ENCODE measurements at regions not wholly inside any gene's neighbourhood (a gene's known extent, or its start where the extent isn't known, plus 50 kb on each side); places are given as distances from the start of the nearest gene placed in this dataset.

DNA sequence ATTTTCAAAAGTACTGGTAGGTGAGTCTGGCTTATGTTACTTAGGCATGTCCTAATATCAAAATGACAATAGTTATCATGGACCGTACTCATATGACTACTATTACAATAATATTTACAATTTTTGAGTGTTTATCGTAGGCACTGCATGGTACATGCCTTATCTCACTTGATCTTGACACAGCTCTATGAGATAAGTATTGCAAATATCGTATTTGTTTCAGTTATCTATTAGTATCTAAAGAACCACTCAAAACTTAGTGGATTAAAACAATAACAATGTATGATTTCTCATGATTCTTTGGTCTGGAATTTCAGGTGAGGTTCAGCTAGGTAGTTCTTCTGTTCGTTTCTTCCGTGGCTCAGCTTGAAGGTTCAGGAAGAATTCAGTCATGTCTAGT is 59.7 kb upstream of the XCR1 start:
- no peak overlapping the region for H4K91ac ChIP-seq (ENCODE audit: insufficient read length, low read depth, low read length)
- WGBS (ENCODE audit: extremely low coverage, insufficient read length, low lambda C conversion rate) = no CpG with 5 or more reads among the region's 5 CpGs
- H3K9me3 Mint-ChIP-seq = no peaks in the 10 kb centered on the region
- H3K56ac ChIP-seq (ENCODE audit: insufficient read length, low read depth, low read length) = no peak overlapping the region
- no peaks in the 10 kb centered on the region for H3K79me2 ChIP-seq (ENCODE audit: insufficient read depth, low read length)
- no peaks in the 10 kb centered on the region for H3K23me2 ChIP-seq (ENCODE audit: insufficient read length, low read depth, low read length, poor library complexity, severe bottlenecking)
- H3K36me3 Mint-ChIP-seq (ENCODE audit: insufficient read depth in 1 of 3, low read depth in 3 of 3) = no peaks in the 10 kb centered on the region
- no peaks in the 10 kb centered on the region for H3K79me1 ChIP-seq (ENCODE audit: insufficient read depth, low read depth, low read length, poor library complexity, severe bottlenecking)
- no peak for DNase-seq
- no peaks in the 10 kb centered on the region; the same call in 1 of the 2 replicates for H3K27me3 Mint-ChIP-seq (ENCODE audit: low read depth)
- H2BK5ac ChIP-seq (ENCODE audit: insufficient read length, low read length) = no peak overlapping the region
- H3K27ac Mint-ChIP-seq = no peak overlapping the region
- H3K18ac ChIP-seq (ENCODE audit: insufficient read length, low read depth, low read length) = no peak overlapping the region
- H3K9ac ChIP-seq (ENCODE audit: extremely low read depth, insufficient read length, low read length) = no peak overlapping the region
- no peak overlapping the region for H3K4me2 ChIP-seq (ENCODE audit: insufficient read depth, insufficient read length, low read length)
- H3K4me1 ChIP-seq (ENCODE audit: insufficient read depth, low read length) = no peaks in the 10 kb centered on the region; the same call in 1 of the 2 replicates
- no peak overlapping the region for H2AFZ ChIP-seq (ENCODE audit: low read length)
- TF ChIP-seq, protein P1, sequence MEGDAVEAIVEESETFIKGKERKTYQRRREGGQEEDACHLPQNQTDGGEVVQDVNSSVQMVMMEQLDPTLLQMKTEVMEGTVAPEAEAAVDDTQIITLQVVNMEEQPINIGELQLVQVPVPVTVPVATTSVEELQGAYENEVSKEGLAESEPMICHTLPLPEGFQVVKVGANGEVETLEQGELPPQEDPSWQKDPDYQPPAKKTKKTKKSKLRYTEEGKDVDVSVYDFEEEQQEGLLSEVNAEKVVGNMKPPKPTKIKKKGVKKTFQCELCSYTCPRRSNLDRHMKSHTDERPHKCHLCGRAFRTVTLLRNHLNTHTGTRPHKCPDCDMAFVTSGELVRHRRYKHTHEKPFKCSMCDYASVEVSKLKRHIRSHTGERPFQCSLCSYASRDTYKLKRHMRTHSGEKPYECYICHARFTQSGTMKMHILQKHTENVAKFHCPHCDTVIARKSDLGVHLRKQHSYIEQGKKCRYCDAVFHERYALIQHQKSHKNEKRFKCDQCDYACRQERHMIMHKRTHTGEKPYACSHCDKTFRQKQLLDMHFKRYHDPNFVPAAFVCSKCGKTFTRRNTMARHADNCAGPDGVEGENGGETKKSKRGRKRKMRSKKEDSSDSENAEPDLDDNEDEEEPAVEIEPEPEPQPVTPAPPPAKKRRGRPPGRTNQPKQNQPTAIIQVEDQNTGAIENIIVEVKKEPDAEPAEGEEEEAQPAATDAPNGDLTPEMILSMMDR (conservative IDR thresholded peaks at IDR 0.05) = no peak
- H3K4me1 Mint-ChIP-seq = peaks cover 6% of the 10 kb centered on the region in 2 experiments
- no peak overlapping the region for H4K5ac ChIP-seq (ENCODE audit: insufficient read length, low read depth, low read length)
- H2BK20ac ChIP-seq (ENCODE audit: low read depth, low read length, poor library complexity, severe bottlenecking) = no peak overlapping the region
- H2BK15ac ChIP-seq (ENCODE audit: low read depth, low read length) = no peak overlapping the region
- no peak overlapping the region for H3K4me3 Mint-ChIP-seq
- no peak overlapping the region for H4K8ac ChIP-seq (replicated peaks; ENCODE audit: insufficient read length, low read depth, low read length)
- no peak overlapping the region for H3K23ac ChIP-seq (ENCODE audit: insufficient read length, low read depth, low read length)
- H3K9me3 ChIP-seq (ENCODE audit: control insufficient read depth, low read depth, low read length) = no peaks in the 10 kb centered on the region
- H2BK12ac ChIP-seq (ENCODE audit: insufficient read length, low read depth, low read length) = no peak overlapping the region
- no peak overlapping the region for H2BK120ac ChIP-seq (ENCODE audit: low read depth, low read length, poor library complexity, severe bottlenecking)
- no peak overlapping the region for H3K14ac ChIP-seq (ENCODE audit: insufficient read depth, low read length)
- no peaks in the 10 kb centered on the region for H3K27me3 ChIP-seq (ENCODE audit: insufficient read depth, low read length)
- H2AK5ac ChIP-seq (ENCODE audit: insufficient read length, low read length) = no peak overlapping the region
- no peak overlapping the region for H3K27ac ChIP-seq (ENCODE audit: insufficient read length, low read depth, low read length)
- no peak overlapping the region for H3T11ph ChIP-seq (ENCODE audit: low read length)
- no peak overlapping the region for H3K4ac ChIP-seq (ENCODE audit: low read depth, low read length)
- H4K20me1 ChIP-seq (ENCODE audit: control insufficient read depth, insufficient read depth, insufficient read length) = no peaks in the 10 kb centered on the region

Data from H9 (cell line).